ENCODE measurements at regions not wholly inside any gene's neighbourhood (a gene's known extent, or its start where the extent isn't known, plus 50 kb on each side); places are given as distances from the start of the nearest gene placed in this dataset.

- no peak for DNase-seq
Measured at GRCh38 chr16:79728048-79728922, 127.7 kb upstream of the MAF start.

DNA sequence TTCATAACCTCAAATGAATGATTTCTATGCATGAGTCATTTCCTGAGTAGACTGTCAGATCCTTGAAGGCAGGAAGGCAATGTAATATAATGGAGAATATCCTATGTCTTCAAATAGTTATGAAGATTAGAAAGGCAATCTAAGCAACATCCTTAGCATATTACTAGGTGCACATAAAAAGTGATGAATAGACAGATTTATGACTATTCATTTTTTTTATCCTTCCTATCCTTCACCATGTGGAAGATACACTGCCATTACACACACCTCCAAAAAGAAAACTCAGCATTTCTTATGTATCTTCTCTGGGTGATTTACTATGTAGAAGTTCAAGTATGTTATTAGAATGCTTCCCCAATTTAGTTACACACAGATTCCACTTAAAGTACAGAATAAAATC lies 126.4 kb upstream of the MAF start:
- DNase-seq = no peak

DNA sequence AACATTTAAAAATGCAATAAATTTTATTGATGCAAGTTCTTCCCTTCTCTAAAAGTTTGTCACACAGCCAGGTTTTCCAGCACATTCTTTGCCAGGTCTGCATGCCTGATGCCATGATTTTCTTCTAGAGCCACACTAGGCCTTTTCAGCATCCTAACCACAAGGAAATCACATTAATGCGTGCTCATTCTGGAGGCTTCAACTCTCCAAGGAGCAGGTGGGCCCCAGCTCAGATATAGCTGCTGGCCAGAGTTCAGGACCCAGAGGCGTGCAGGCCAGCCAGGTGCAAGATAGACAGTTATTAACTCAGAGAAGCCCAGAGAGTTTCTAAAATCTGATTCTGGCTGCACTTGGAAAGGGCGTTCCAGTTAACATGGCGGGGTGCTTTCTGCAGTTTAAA lies 124.5 kb upstream of the MAF start:
- DNase-seq = no peak

DNA sequence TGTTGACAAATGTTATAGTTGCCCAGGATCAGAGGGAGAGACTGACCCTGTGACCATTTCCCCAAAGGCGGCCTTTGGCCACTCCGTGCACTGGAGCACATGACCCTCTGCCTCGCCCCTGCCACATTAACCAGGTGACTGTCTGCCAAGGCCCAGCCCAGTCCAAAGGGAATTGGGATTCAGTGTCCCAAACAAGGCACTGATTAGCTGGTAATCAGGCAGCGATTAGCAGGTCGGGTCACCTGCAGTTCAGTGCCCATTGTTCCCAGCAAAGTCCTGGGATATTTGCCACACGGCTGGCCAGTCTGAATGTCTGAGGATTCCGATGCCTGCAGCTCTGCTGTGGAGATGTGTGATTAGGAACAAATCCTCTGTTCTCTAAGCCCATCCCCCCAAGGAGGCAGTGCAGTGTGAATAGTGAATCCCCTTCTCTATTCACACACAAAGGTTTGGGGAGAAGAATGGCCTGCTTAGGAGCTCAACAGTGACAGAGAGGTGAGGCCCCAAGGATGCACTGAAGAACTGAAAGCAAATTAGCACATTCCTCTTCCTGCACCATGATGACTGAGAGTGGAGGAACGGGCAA lies 123.1 kb upstream of the MAF start:
- DNase-seq = no peak

- DNase-seq = no peak
Measured at GRCh38 chr16:79721270-79721669, 120.7 kb upstream of the MAF start.

DNA sequence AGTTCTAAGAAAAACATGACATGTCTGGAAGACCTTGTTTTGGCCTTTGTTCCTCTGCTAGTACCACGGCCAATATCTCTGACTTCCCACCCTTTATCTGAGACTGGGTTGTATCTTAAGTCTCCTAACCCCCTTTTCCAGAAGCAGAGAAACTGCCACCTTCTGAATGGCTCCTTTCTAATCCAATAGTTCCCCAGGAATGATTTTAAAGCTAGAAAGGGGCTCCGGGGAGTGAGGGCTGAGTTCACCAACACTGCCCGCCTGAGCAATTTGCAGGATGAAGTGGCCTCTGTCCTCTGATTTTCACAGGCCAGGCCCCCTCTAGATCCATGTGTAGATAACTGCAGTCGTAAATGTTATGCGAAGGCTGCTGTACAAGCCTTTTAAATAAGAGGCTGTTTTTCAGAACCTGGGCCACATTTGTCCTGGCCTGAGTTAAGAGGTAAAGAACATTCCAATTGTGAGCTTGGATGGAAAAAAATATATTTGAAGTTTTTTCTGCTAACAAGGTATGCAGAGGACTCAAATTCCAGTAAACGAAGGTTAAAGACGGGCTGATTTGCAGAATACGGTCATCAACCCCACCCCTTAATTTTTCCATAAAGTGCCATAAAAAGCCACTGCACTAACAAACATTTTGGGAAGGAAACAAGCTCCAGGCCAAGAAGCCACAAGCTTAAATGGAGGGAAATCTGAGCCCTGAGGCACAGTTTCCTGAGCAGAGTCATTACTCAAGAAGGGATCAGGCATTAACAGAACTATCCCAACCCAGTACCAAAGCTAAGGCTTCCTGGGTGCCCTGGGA lies 117.0 kb upstream of the MAF start:
- no peak for DNase-seq

DNA sequence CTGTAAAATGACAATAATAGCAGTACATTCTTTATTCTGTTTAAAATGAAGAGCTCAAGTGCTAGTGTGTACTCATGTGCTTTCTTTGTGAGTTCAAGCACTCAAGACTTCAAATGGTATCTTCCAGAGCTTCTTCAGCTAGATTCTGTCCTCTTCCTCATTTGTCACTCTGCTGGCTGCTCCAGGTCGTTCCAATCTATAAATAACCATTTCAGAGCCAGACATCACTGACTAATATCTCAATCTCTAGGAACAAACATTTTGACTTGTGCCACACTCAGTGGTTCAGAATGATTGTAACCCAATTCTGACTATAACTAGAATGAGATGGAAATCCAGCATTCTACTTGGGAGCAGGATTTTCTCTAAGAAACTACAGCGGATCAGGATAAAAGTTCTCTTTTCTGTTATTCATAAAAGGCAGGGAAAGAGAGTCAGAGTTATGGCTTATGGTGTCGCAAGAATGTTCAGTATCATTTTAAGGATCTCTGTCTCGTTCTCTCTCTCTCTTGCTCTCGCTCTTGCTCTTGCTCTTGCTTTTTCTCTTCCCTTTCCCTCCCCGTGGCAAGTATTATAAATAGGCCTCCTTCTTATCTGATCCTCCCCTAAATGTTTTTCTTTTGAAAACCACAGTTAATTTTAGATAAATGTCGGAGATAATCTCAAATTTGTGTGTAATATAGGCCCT lies 116.3 kb upstream of the MAF start:
- no peak for DNase-seq

DNA sequence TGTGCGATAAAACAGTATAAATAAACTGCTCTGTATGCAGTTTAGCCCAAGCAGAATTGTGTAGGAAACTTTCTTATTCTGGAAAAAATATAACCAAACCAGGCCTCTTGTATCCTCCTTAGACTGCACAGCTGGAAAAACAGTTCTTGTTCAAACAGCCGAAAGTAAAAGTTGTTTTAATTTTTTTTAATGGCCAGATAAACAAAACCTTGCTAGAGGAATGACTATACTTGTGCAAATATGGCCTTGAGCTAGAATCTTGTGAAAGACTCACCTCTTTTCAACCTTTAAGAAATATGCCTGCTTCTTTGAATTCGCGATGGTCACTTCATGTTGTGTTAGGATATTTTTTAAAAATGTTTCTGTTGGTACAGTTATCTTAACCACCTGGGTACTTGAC lies 114.5 kb upstream of the MAF start:
- no peak for DNase-seq

DNA sequence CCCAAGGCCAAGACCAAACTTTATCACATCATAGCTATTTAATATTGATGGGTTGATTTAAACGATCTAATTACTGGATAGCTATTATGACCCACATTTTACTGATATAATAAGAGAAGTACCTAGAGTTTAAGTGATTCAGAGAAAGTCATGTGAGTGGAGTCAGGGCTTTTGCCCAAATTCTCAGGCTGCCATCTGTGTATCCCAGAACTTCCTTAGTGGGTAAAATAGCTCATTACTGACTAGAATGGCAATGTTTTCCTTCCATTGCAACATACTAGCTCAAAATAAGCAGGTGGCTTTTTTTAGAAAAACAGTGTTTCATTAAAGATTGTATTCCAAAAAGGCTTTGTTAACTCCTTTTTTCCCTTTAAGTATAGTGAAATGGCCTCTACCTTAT lies 113.9 kb upstream of the MAF start:
- DNase-seq = no peak

DNA sequence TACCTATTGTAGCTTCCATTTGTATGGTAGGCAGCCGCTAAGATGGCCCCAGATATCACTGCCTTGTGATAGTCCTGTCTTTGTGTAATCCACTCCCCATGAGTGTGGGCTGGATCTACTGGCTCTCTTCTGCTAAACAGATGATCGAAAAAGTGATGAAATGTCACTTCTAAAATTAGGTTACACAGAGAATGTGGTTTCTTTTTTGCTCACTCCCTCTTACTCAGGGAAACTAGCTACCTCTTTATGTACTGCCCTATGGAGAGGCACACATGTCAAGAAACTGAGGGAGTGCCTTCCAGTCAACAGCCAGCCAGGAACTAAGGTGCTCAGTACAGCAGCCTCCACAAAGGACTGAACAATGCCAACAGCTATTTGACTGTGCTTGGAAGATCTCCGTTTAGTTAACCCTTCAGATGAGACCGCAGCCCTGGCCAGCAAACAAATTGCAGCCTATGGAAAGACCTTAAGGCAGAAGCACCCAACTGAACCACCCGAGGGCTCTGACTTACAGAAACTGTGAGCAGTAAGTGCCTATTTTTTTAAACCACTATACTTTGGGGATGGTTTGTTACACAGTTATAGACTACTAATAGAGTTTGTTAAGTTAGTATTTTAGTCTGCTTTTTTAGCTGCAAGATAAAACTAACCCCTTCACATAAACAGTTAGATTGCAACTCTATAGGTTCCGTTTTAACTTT lies 113.2 kb upstream of the MAF start:
- no peak for DNase-seq

DNA sequence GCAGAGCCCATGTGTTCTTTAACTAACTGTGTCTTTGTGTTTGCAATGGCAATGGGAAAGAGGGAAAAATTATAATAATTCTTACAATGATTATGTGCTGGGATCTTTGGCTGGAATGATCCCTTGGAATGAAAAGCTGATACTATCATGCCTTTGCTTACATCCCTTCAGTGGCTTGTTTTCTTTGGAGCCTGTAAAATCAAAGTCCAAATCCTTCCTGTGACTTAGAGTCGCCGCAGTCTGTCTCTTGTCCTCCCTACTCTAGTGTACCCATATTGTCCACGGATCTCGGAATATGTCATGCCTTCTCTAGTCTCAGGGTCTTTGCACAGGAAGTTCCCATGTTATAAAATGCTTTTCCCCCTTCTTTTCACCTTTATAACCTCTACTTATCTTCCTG lies 111.7 kb upstream of the MAF start:
- no peak for DNase-seq

DNA sequence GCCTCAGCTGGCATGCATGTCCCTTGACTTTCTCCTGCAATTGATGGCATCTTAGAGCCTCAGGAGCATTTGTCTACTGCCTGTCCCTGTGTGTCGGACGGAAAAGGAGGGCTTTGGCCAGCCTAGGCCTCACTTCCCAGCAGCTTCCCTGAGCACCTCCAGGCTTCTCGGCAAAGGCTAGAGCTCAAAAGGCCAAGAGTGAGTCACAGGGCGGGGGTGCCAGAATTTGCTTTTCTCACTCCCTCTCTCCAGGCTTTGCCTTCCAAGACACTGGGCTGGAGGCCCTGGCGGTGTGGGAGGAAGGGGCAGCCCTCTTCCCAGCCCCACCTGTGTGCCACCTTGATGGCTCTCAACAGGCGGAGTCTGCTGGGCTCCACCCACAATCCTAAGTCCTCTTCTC lies 107.3 kb upstream of the MAF start:
- DNase-seq = no peak

DNA sequence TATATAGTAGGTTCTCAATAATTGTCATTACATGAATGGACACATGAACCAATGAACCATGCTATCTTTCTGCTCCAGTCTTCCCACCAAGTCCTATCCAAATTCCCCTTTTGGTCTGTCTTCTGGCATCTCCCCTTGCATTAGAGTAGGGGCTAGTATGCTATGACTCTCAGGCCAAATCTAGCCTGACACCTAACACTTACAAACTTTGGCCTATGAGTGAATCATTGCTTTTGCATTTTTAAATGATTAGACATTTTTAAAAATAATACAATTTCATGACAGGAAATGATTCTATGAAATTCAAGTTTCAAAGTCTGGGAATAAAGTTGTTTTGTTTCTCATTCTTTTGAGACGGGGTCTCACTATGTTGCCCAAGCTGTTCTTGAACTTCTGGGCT lies 102.5 kb upstream of the MAF start:
- no peak for DNase-seq

DNA sequence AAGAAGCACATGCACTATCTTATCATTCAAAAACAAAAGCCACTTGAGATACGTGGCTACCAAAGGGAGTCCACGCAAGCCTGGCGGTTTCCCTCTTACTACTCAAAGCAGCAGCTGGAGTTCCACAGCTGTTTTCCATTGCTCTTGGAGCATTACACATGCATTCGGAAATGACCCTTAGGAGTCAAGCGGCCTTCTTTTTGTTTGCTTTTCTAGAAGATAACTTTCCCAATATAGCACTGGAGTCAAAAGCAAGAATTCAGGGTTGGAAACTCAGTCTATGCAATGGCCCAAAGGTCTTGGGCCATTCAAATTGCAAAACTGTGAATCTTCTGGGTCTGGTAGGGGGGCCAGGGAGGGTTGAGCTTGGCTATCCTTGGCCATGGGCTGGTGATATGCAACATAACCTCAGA lies 97.8 kb upstream of the MAF start:
- no peak for DNase-seq

DNA sequence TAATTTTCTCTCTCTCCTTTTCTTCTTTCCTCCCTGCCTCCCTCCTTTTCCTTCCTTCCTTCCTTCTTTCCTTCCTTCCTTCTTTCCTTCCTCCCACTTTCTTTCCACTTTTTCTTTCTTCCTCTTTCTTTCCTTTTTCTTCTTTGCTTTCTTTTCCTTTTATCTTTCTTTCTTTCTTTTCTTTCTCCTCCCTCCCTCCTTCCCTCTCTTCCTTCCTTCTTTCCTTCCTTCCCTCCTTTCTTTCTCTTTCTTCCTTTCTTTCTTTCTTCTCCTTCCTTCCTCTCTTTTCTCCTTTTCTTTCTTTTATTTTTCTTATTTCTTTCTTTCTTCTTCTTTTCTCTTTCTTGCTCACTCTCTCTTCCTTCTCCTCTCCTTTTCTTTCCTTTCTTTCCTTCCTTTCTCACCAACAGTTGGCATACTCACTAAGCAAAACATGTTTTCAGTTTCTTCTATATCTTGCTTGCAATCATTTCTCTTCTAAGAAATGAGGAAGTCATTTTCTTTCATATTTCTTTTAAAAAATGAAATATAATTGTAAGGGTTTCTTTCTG lies 97.1 kb upstream of the MAF start:
- no peak for DNase-seq

GRCh38 chr16:79691007-79691406 lies 90.5 kb upstream of the MAF start:
- no peak for DNase-seq

DNA sequence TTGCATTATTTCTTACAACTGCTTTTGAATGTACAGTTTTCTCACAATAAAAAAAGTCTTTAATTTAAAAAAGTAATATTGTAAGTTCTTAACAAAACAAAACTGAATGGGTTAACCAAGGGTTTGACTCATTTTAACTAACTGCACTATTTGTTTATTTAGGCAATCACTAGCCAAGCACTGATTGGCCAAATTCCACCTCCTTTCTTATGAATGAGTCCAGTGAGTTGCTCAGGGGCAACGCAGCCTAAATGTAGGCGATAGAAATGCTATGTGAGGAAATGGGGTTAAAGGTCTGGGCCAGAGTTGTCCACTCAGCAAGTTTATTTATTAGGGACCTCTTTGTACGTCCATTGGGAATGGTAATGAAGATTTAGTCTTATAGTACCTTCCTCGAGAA lies 89.6 kb upstream of the MAF start:
- DNase-seq = no peak

- no peak for DNase-seq
Measured at GRCh38 chr16:79687249-79688130, 87.0 kb upstream of the MAF start.

GRCh38 chr16:79685871-79686270 lies 85.3 kb upstream of the MAF start:
- no peak for DNase-seq

- DNase-seq = no peak
Measured at GRCh38 chr16:79679334-79679733, 78.8 kb upstream of the MAF start.

DNA sequence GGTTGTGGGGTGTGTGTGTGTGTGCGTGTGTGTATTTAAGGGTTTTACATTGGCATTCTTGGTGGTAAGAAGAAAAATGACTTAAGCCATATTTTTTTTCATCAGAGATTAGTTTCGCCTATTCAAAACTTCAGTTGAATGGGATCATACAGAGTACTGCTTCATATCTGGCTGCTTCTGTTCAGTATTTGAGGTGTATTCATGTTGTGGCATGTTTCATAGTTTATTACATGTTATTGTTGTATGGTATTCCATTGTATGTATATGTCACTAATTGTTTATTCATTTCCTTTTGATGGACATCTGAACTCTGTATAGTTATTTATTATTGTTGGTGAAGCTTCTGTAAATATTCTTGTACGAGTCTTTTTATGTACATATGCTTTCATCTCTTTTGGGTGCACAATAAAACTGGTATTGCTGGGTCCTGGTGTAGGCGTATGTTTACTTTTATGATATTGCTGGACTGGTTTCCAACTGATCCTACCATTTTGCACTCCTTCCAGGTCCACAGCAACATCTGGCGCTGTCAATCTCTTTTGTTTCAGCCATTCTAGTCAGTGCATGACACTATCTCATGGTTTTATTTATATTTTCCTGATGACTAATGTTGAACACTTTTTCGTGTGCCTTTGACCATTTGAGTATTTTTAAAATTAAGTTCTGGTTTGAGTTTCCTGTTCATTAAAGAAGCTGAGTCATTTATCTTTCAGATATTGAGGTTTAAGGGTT lies 77.4 kb upstream of the MAF start:
- no peak for DNase-seq

Measured in stimulated activated naive CD4-positive, alpha-beta T cell treated with Interleukin-2 at 50 U/mL for 16 hours (primary cell).